ENCODE measurements at regions not wholly inside any gene's neighbourhood (a gene's known extent, or its start where the extent isn't known, plus 50 kb on each side); places are given as distances from the start of the nearest gene placed in this dataset.

DNA sequence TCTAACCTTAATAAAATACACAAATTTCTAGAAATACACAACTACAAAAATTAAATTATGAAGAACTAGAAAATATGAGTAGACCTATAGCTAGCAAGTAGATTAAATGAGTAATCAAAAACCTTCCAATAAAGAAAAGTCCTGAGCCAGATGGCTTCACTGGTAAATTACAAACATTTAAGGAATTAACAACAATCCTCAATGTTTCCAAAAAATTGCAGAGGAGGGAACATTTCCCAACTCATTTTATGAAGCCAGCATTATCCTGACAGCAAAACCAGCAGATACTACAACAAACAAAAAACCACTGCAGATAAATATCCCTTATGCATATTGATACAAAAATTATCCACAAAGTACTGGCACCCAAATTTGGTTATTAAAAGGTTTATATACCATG, 230.9 kb downstream of the COG6 start:
- no peak for DNase-seq
- H3K27ac Mint-ChIP-seq: no peak overlapping the region
- H3K9me3 Mint-ChIP-seq: peaks cover 10% of the 10 kb centered on the region
- ChIA-PET CTCF (no interaction called here), POLR2A (no interaction called here)
- intact Hi-C loops (cut with DNase I, micrococcal nuclease): no loop called here
- no peak overlapping the region for H3K27ac ChIP-seq (ENCODE audit: low read depth in 1 of 2, low read length in 2 of 2)
- H3K27me3 ChIP-seq (ENCODE audit: control insufficient read depth in 1 of 2, insufficient read depth in 2 of 2, low read length in 2 of 2): no peaks in the 10 kb centered on the region
- no peak overlapping the region for H3K4me3 Mint-ChIP-seq
- no peaks in the 10 kb centered on the region for H3K27me3 Mint-ChIP-seq
- peaks cover 7% of the 10 kb centered on the region for H3K4me1 Mint-ChIP-seq (ENCODE audit: low read depth)
- TF ChIP-seq, protein P1, sequence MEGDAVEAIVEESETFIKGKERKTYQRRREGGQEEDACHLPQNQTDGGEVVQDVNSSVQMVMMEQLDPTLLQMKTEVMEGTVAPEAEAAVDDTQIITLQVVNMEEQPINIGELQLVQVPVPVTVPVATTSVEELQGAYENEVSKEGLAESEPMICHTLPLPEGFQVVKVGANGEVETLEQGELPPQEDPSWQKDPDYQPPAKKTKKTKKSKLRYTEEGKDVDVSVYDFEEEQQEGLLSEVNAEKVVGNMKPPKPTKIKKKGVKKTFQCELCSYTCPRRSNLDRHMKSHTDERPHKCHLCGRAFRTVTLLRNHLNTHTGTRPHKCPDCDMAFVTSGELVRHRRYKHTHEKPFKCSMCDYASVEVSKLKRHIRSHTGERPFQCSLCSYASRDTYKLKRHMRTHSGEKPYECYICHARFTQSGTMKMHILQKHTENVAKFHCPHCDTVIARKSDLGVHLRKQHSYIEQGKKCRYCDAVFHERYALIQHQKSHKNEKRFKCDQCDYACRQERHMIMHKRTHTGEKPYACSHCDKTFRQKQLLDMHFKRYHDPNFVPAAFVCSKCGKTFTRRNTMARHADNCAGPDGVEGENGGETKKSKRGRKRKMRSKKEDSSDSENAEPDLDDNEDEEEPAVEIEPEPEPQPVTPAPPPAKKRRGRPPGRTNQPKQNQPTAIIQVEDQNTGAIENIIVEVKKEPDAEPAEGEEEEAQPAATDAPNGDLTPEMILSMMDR (IDR thresholded peaks at IDR 0.05): no peak
- ATAC-seq (ENCODE audit: poor library complexity): no peak
- no peaks in the 10 kb centered on the region for H3K4me1 ChIP-seq (ENCODE audit: insufficient read depth, low read length)
- no peaks in the 10 kb centered on the region for H3K36me3 ChIP-seq (ENCODE audit: insufficient read depth, low read length)
- H3K4me3 ChIP-seq (ENCODE audit: low read length): no peak overlapping the region
- peaks cover 0 to 21% of the 10 kb centered on the region in 2 experiments for H3K9me3 ChIP-seq (ENCODE audit: control insufficient read depth in 1 of 2, insufficient read depth in 1 of 2, low read length in 2 of 2)
- peaks cover 8% of the 10 kb centered on the region for H3K36me3 Mint-ChIP-seq (ENCODE audit: low read depth)

DNA sequence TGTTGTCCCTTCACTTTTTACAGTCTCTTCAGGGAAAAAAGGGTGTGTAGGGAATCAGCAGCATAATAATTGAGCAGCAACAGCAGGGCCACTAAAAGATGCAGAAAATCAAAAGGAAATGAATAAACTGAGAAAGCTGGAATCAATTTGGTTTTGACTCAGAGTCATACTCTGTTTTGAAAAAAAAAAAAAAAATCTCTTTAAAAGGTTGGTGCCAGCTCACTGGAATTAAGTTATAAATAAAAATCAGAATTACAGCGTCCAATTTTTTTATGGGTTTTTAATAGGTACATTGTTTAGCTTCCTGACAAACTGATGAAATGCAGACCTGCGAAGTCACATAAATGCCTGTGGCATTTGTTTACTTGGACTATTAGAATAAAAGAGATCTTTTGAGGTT, 231.9 kb downstream of the COG6 start:
- no peaks in the 10 kb centered on the region for H3K27me3 ChIP-seq (ENCODE audit: control insufficient read depth in 1 of 2, insufficient read depth in 2 of 2, low read length in 2 of 2)
- H3K36me3 Mint-ChIP-seq (ENCODE audit: low read depth): peaks cover 8% of the 10 kb centered on the region
- H3K4me3 Mint-ChIP-seq: no peak overlapping the region

DNA sequence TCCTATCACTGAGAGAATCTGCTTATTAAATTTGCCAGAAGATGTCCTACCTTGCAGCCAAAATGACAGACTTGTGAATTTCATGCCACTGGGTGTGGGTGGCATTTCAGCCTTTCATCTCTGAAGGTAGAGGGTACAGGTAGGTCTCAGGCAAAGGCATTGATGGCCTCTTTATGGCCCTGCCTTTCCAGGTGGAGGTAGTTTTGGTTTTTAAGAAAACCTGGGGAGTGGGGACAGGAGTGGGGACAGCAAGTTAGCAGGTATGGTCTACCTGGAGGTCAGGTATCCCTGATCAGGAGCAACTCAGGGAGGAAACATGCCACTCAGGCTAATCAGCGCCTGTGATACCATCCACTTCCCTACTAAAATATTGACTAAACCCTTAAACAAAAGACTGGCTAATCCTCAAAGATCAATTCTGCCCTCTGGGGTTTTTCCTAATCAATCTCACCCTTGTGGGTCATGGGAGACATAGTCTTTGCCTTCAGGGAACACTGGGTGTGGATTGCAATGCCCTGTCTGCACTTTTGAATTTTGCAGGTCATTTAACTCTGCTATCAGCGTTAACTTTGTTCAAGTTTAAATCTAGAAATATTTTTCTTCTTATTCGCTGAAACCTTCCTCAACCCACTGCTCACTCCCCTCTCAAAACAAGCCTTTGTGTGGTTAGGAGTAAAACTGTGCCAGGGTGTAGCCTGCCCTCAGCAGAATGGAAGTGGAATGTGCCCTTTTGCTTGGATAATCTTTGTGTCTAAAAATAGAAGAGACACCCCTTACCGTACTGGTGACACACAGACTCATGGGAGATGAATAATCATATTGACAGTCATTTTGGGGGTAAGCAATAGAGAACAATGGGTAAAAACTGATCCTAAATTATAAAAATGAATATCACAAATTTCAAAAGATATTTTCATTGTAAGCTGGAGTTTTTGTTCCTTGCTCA, 233.7 kb downstream of the COG6 start:
- Mint-ChIP-seq H3K36me3 (ENCODE audit: low read depth) (peaks cover 3% of the 10 kb centered on the region), H3K9me3 (peaks cover 7% of the 10 kb centered on the region), H3K27ac (no peak overlapping the region), H3K27me3 (no peaks in the 10 kb centered on the region), H3K4me1 (ENCODE audit: low read depth) (peaks cover 35% of the 10 kb centered on the region), H3K4me3 (no peak overlapping the region)
- peaks cover 0 to 6% of the 10 kb centered on the region in 2 experiments for H3K9me3 ChIP-seq (ENCODE audit: control insufficient read depth in 1 of 2, insufficient read depth in 1 of 2, low read length in 2 of 2)
- no peaks in the 10 kb centered on the region for H3K36me3 ChIP-seq (ENCODE audit: insufficient read depth, low read length)
- no peak overlapping the region for H3K4me3 ChIP-seq (ENCODE audit: low read length)
- H3K4me1 ChIP-seq (ENCODE audit: insufficient read depth, low read length): peaks cover 16% of the 10 kb centered on the region
- DNase-seq (no peak), ATAC-seq (ENCODE audit: poor library complexity) (no peak)
- H3K27ac ChIP-seq (ENCODE audit: low read depth in 1 of 2, low read length in 2 of 2): no peak overlapping the region
- ChIA-PET CTCF (no interaction called here), POLR2A (no interaction called here)
- intact Hi-C loops (cut with DNase I, micrococcal nuclease): no loop called here
- H3K27me3 ChIP-seq (ENCODE audit: control insufficient read depth in 1 of 2, insufficient read depth in 2 of 2, low read length in 2 of 2): no peaks in the 10 kb centered on the region
- TF ChIP-seq, protein P1 (IDR thresholded peaks at IDR 0.05): no peak

More for the DNA sequence above, 231.9 kb downstream of the COG6 start:
- no peak overlapping the region for H3K4me3 ChIP-seq (ENCODE audit: low read length)
- H3K9me3 ChIP-seq (ENCODE audit: control insufficient read depth in 1 of 2, insufficient read depth in 1 of 2, low read length in 2 of 2): peaks cover 0 to 21% of the 10 kb centered on the region in 2 experiments
- POLR2A ChIA-PET: no interaction called here
- no peak for DNase-seq
- Mint-ChIP-seq H3K9me3 (peaks cover 10% of the 10 kb centered on the region), H3K4me1 (ENCODE audit: low read depth) (peaks cover 18% of the 10 kb centered on the region), H3K27me3 (no peaks in the 10 kb centered on the region), H3K27ac (no peak overlapping the region)
- CTCF ChIA-PET: no interaction called here
- no peak for ATAC-seq (ENCODE audit: poor library complexity)
- peaks cover 4% of the 10 kb centered on the region for H3K4me1 ChIP-seq (ENCODE audit: insufficient read depth, low read length)
- H3K36me3 ChIP-seq (ENCODE audit: insufficient read depth, low read length): no peaks in the 10 kb centered on the region
- intact Hi-C loops (cut with DNase I, micrococcal nuclease): no loop called here
- H3K27ac ChIP-seq (ENCODE audit: low read depth in 1 of 2, low read length in 2 of 2): no peak overlapping the region
- TF ChIP-seq, protein P1 (IDR thresholded peaks at IDR 0.05): no peak
